H1 (cell line): ENCODE measurements at regions not wholly inside any gene's neighbourhood (a gene's known extent, or its start where the extent isn't known, plus 50 kb on each side); places are given as distances from the start of the nearest gene placed in this dataset.

ENCODE experiments used
- CTCF ChIA-PET: fragments of 300-600 bp; sonication (Branson Sonifier 250); formaldehyde crosslinking; loops from one replicate; lab custom pipeline; 2021; ENCODE audit not compliant: partially characterized antibody; lab: Charles Lee
- POLR2A ChIA-PET: fragments of 300-600 bp; sonication (Branson Sonifier 250); formaldehyde crosslinking; loops from one replicate; lab custom pipeline; 2021; ENCODE audit warnings: inconsistent platforms; ENCODE audit not compliant: partially characterized antibody; lab: Charles Lee
- DNase-seq, 2 experiments: peaks; one replicate each; pipeline versions ENCODE4 v3.0.0 to v3.0.0-alpha.2; 2010 to 2022; ENCODE audit warnings: low spot score in 2 of 2, low read depth in 1 of 2, mixed read lengths in 1 of 2
- FAIRE-seq: peaks from 2 replicates; lab custom pipeline; 2011; peaks lifted over from hg19 to GRCh38; lab: Jason Lieb, UNC
- H2AFZ ChIP-seq: 2 replicates; pipeline ENCODE4 v1.8.1; 2012; ENCODE audit warnings: low read length, inconsistent platforms
- H2AK5ac ChIP-seq: 2 replicates; pipeline ENCODE4 v1.6.1; 2013; ENCODE audit warnings: low read depth, low read length
- H2BK120ac ChIP-seq: replicated peaks from 2 replicates; pipeline ENCODE3; 2013; ENCODE audit warnings: low read depth, low read length, inconsistent platforms
- H2BK12ac ChIP-seq: 2 replicates; pipeline ENCODE4 v1.6.1; 2013; ENCODE audit warnings: low read depth, low read length
- H2BK15ac ChIP-seq: 2 replicates; pipeline ENCODE4 v1.6.1; 2013; ENCODE audit warnings: low read length
- H2BK20ac ChIP-seq: 2 replicates; pipeline ENCODE4 v1.6.1; 2013; ENCODE audit warnings: low read length
- H2BK5ac ChIP-seq: 2 replicates; pipeline ENCODE4 v1.6.1; 2013; ENCODE audit warnings: low read depth, low read length
- H3K14ac ChIP-seq: 2 replicates; pipeline ENCODE4 v1.6.1; 2013; ENCODE audit warnings: inconsistent platforms; ENCODE audit not compliant: insufficient read length
- H3K18ac ChIP-seq: 2 replicates; pipeline ENCODE4 v1.6.1; 2013; ENCODE audit warnings: low read length; ENCODE audit errors: extremely low read depth
- H3K23ac ChIP-seq: 2 replicates; pipeline ENCODE4 v1.6.1; 2013; ENCODE audit warnings: inconsistent platforms; ENCODE audit not compliant: insufficient read length
- H3K23me2 ChIP-seq: 2 replicates; pipeline ENCODE4 v1.6.1; 2013; ENCODE audit warnings: low read depth, low read length
- H3K27ac ChIP-seq: 2 replicates; pipeline ENCODE4 v1.6.1; 2011; ENCODE audit warnings: low read depth, low read length, inconsistent platforms
- H3K27me3 ChIP-seq, 4 experiments: replicated peaks in 1 of 4; 1 replicate in 1 of 4; 2 replicates in 3 of 4; pipeline versions ENCODE4 v1.6.1 to v1.8.1; 2011 to 2013; ENCODE audit warnings: low read length in 3 of 4, mild to moderate bottlenecking in 3 of 4, inconsistent platforms in 2 of 4, mixed read lengths in 2 of 4, moderate library complexity in 1 of 4; ENCODE audit not compliant: control insufficient read depth in 3 of 4, insufficient read depth in 3 of 4; ENCODE audit errors: extremely low read depth in 1 of 4
- H3K36me3 ChIP-seq, 4 experiments: 2 replicates each; pipeline versions ENCODE4 v1.6.1 to v1.8.1; 2011 to 2013; ENCODE audit warnings: mild to moderate bottlenecking in 4 of 4, low read length in 3 of 4, moderate library complexity in 2 of 4, control low read depth in 1 of 4, inconsistent platforms in 1 of 4; ENCODE audit not compliant: insufficient read depth in 4 of 4, control insufficient read depth in 2 of 4
- H3K4ac ChIP-seq: replicated peaks from 2 replicates; pipeline ENCODE3; 2013; ENCODE audit warnings: low read length, low read depth, mixed read lengths, inconsistent platforms; ENCODE audit not compliant: insufficient read length
- H3K4me1 ChIP-seq, 4 experiments: replicated peaks in 1 of 4; 1 replicate in 1 of 4; 2 replicates in 3 of 4; pipeline versions ENCODE4 v1.6.1 to v1.8.1; 2011 to 2013; ENCODE audit warnings: low read length in 3 of 4, inconsistent platforms in 2 of 4, mixed read lengths in 1 of 4; ENCODE audit not compliant: insufficient read depth in 4 of 4, control insufficient read depth in 3 of 4
- H3K4me2 ChIP-seq, 2 experiments: 2 replicates each; pipeline versions ENCODE4 v1.6.1 to v1.8.1; 2011 to 2013; ENCODE audit warnings: low read depth in 2 of 2, low read length in 2 of 2, control low read depth in 1 of 2, inconsistent platforms in 1 of 2, mild to moderate bottlenecking in 1 of 2; ENCODE audit not compliant: insufficient read depth in 1 of 2
- H3K4me3 ChIP-seq, 4 experiments: fragments of 200-600, 300-600 bp in 1 of 4; sonication (generic), shearing (Covaris generic), sonication (Bioruptor Twin) in 1 of 4; 2 replicates each; pipeline versions ENCODE4 v1.5.1 to v1.8.1; 2011 to 2016; ENCODE audit warnings: low read length in 4 of 4, low read depth in 3 of 4, control low read depth in 2 of 4, inconsistent platforms in 2 of 4, mild to moderate bottlenecking in 2 of 4, mixed read lengths in 1 of 4, moderate library complexity in 1 of 4; ENCODE audit not compliant: insufficient read depth in 2 of 4; ENCODE audit errors: extremely low read depth in 1 of 4
- H3K56ac ChIP-seq: replicated peaks from 2 replicates; pipeline ENCODE3; 2013; ENCODE audit warnings: low read depth, mild to moderate bottlenecking, mixed read lengths, low read length, inconsistent platforms; ENCODE audit not compliant: insufficient read length
- H3K79me1 ChIP-seq: 2 replicates; pipeline ENCODE4 v1.6.1; 2013; ENCODE audit warnings: low read depth, low read length, control low read depth
- H3K79me2 ChIP-seq, 2 experiments: 2 replicates each; pipeline versions ENCODE4 v1.6.1 to v1.8.1; 2012 to 2013; ENCODE audit warnings: low read length in 2 of 2, mild to moderate bottlenecking in 2 of 2, inconsistent platforms in 1 of 2; ENCODE audit not compliant: insufficient read depth in 2 of 2, control insufficient read depth in 1 of 2
- H3K9ac ChIP-seq, 4 experiments: replicated peaks in 1 of 4; 1 replicate in 1 of 4; 2 replicates in 3 of 4; pipeline versions ENCODE4 v1.6.1 to v1.8.1; 2011 to 2013; ENCODE audit warnings: low read depth in 3 of 4, low read length in 3 of 4, control low read depth in 2 of 4, mild to moderate bottlenecking in 2 of 4, moderate library complexity in 2 of 4, inconsistent platforms in 1 of 4; ENCODE audit errors: extremely low read depth in 1 of 4
- H3K9me3 ChIP-seq, 2 experiments: 2 replicates each; pipeline versions ENCODE4 v1.6.1 to v1.8.1; 2012 to 2013; ENCODE audit warnings: mild to moderate bottlenecking in 2 of 2, moderate library complexity in 2 of 2, control low read depth in 1 of 2, inconsistent platforms in 1 of 2, low read depth in 1 of 2, low read length in 1 of 2, mixed read lengths in 1 of 2; ENCODE audit not compliant: insufficient read depth in 2 of 2
- H4K20me1 ChIP-seq, 2 experiments: replicated peaks in 1 of 2; 2 replicates each; pipeline versions ENCODE3 to v1.8.1; 2011 to 2013; ENCODE audit warnings: inconsistent platforms in 2 of 2, low read length in 2 of 2, mild to moderate bottlenecking in 1 of 2; ENCODE audit not compliant: insufficient read depth in 2 of 2, control insufficient read depth in 1 of 2
- H4K5ac ChIP-seq: 2 replicates; pipeline ENCODE4 v1.6.1; 2013; ENCODE audit warnings: low read length, low read depth, mixed read lengths, inconsistent platforms; ENCODE audit not compliant: insufficient read length
- H4K8ac ChIP-seq: 2 replicates; pipeline ENCODE4 v1.8.0; 2013; ENCODE audit warnings: mild to moderate bottlenecking, moderate library complexity, low read length, inconsistent platforms; ENCODE audit not compliant: insufficient read depth; ENCODE audit errors: extremely low read depth
- H4K91ac ChIP-seq: replicated peaks from 2 replicates; pipeline ENCODE3; 2013; ENCODE audit warnings: low read length, mixed read lengths, inconsistent platforms; ENCODE audit not compliant: insufficient read length
- ATF3 ChIP-seq: IDR thresholded peaks from 2 replicates; pipeline ENCODE4 v1.6.1; 2011; ENCODE audit warnings: low read depth, mild to moderate bottlenecking, low read length; ENCODE audit not compliant: insufficient read depth
- KDM4A ChIP-seq: IDR thresholded peaks from one replicate; pipeline ENCODE4 v1.7.1; 2012; ENCODE audit warnings: low read depth, mild to moderate bottlenecking, moderate library complexity, low read length, inconsistent platforms; ENCODE audit not compliant: severe bottlenecking
- MAX ChIP-seq: IDR thresholded peaks from 2 replicates; pipeline ENCODE4 v1.6.1; 2012; ENCODE audit warnings: inconsistent platforms
- POLR2A ChIP-seq, 2 experiments: IDR thresholded peaks; 1 replicate in 1 of 2; 2 replicates in 1 of 2; pipeline ENCODE4 v1.6.1; 2011; ENCODE audit warnings: low read depth in 2 of 2, low read length in 2 of 2, mild to moderate bottlenecking in 2 of 2; ENCODE audit errors: control extremely low read depth in 1 of 2
- POU5F1 ChIP-seq: IDR thresholded peaks from 2 replicates; pipeline ENCODE4 v1.6.1; 2011; ENCODE audit warnings: low read depth, mild to moderate bottlenecking, low read length, moderate library complexity
- RAD21 ChIP-seq, 2 experiments: IDR thresholded peaks in 1 of 2; conservative IDR thresholded peaks in 1 of 2; 2 replicates each; pipeline ENCODE4 v1.6.1; 2011; ENCODE audit warnings: low read depth in 2 of 2, low read length in 2 of 2, improper control_type of control experiment in 1 of 2, inconsistent platforms in 1 of 2, mild to moderate bottlenecking in 1 of 2, moderate library complexity in 1 of 2
- RBBP5 ChIP-seq: IDR thresholded peaks from 2 replicates; pipeline ENCODE4 v1.7.1; 2012; ENCODE audit warnings: low read depth, mild to moderate bottlenecking, inconsistent platforms, low read length, moderate library complexity, borderline replicate concordance
- SIX5 ChIP-seq: IDR thresholded peaks from 2 replicates; pipeline ENCODE4 v1.6.1; 2011; ENCODE audit warnings: mild to moderate bottlenecking, low read depth, low read length
- SP1 ChIP-seq: IDR thresholded peaks from 2 replicates; pipeline ENCODE4 v1.6.1; 2011; ENCODE audit warnings: low read depth, low read length
- SUZ12 ChIP-seq: fragments of 200-600 bp; sonication (generic); IDR thresholded peaks from 2 replicates; pipeline ENCODE4 v1.6.1; 2012; ENCODE audit warnings: mild to moderate bottlenecking, inconsistent platforms, low read length, moderate library complexity, mixed read lengths
- TEAD4 ChIP-seq: IDR thresholded peaks from 2 replicates; pipeline ENCODE4 v1.6.1; 2012; ENCODE audit warnings: low read depth, low read length, inconsistent platforms, mixed read lengths
- ZNF274 ChIP-seq: IDR thresholded peaks from 2 replicates; pipeline ENCODE4 v1.7.0; 2012; ENCODE audit warnings: low read length, borderline replicate concordance; ENCODE audit errors: extremely low read depth
- WGBS, 2 experiments: shearing (Covaris generic) in 1 of 2; methylation state at CpG; one replicate each; pipeline versions ENCODE4 v1.1.6 to v1.1.7; 2013 to 2015; ENCODE audit warnings: low lambda C conversion rate in 2 of 2, mixed read lengths in 2 of 2, inconsistent platforms in 1 of 2, low coverage in 1 of 2, missing lambda C conversion rate in 1 of 2; ENCODE audit not compliant: insufficient replicate concordance in 2 of 2, insufficient coverage in 1 of 2, insufficient read length in 1 of 2; ENCODE audit errors: extremely low coverage in 1 of 2, missing lambda C conversion rate in 1 of 2; 5-methylcytosine and 5-hydroxymethylcytosine counted together

- Histone ChIP-seq H3K27me3 (no peaks in the 10 kb centered on the region), H3K14ac (no peak overlapping the region), H2BK120ac (no peak overlapping the region), H2BK5ac (no peak overlapping the region), H4K20me1 (no peaks in the 10 kb centered on the region), H3K56ac (no peak overlapping the region), H4K8ac (no peak overlapping the region), H3K79me2 (no peaks in the 10 kb centered on the region), H2BK12ac (no peak overlapping the region), H3K4ac (no peak overlapping the region), H3K79me1 (no peaks in the 10 kb centered on the region), H3K36me3 (no peaks in the 10 kb centered on the region), H3K27ac (no peak overlapping the region), H3K9ac (no peak overlapping the region), H3K23ac (no peak overlapping the region), H3K4me1 (peaks cover 0 to 19% (median 11%) of the 10 kb centered on the region in 4 experiments; a peak in 6 of 7 replicates), H2BK20ac (no peak overlapping the region), H3K18ac (0 out of 2 replicates have a peak overlapping the region, but pooled peaks have one; percentile 63), H2AFZ (no peak overlapping the region), H2BK15ac (no peak overlapping the region), H3K4me2 (no peak overlapping the region), H3K4me3 (no peak overlapping the region), H2AK5ac (no peak overlapping the region), H3K23me2 (no peaks in the 10 kb centered on the region), H4K91ac (no peak overlapping the region), H4K5ac (no peak overlapping the region), H3K9me3 (no peaks in the 10 kb centered on the region)
- CTCF ChIA-PET: no interaction called here
- TF ChIP-seq ZNF274: no peak
- no peak for TF ChIP-seq POU5F1
- TF ChIP-seq SP1: no peak
- no peak for TF ChIP-seq POLR2A (IDR thresholded peaks at IDR 0.05; ENCODE audit: control extremely low read depth in 1 of 2, low read depth in 2 of 2, low read length in 2 of 2)
- no peak for TF ChIP-seq SIX5
- no peak for TF ChIP-seq ATF3
- no peak for TF ChIP-seq RBBP5
- TF ChIP-seq KDM4A: no peak
- TF ChIP-seq SUZ12: no peak
- no peak for TF ChIP-seq MAX
- TF ChIP-seq TEAD4: no peak
- TF ChIP-seq RAD21 (IDR thresholded peaks at IDR 0.05 in 1 of 2, conservative IDR thresholded peaks at IDR 0.05 in 1 of 2; ENCODE audit: low read depth in 2 of 2, low read length in 2 of 2): no peak
- POLR2A ChIA-PET: no interaction called here
- FAIRE-seq (no peak), DNase-seq (no peak)
- WGBS, 2 experiments: 89% methylated on average over 9 of the region's 9 CpGs; no CpG with 5 or more reads in 1 of the 2 experiments
These were observed 397.4 kb downstream of the SOX9 start for GRCh38 chr17:72518159-72518732.
